HEK293 (cell line): ENCODE measurements at regions not wholly inside any gene's neighbourhood (a gene's known extent, or its start where the extent isn't known, plus 50 kb on each side); places are given as distances from the start of the nearest gene placed in this dataset.

Experiments
- CTCF ChIA-PET: fragments of 350-600 bp; formaldehyde crosslinking; extraction: SDS; loops from one replicate; lab custom pipeline; 2021; ENCODE audit warnings: antibody characterized with exemption; lab: Yijun Ruan, JAX
- POLR2A ChIA-PET: fragments of 300-600 bp; formaldehyde crosslinking; extraction: SDS; loops from one replicate; lab custom pipeline; 2020; ENCODE audit warnings: antibody characterized with exemption, inconsistent platforms; lab: Yijun Ruan, JAX
- H3K27ac ChIP-seq: fragments of 200-500 bp; sonication (Bioruptor generic); 2 replicates; pipeline ENCODE4 v1.5.1; 2014; ENCODE audit warnings: low read depth, low read length, control low read depth, inconsistent platforms; ENCODE audit errors: extremely low read depth
- H3K36me3 ChIP-seq, 2 experiments: fragments of 200-500 bp in 1 of 2; sonication (Bioruptor generic) in 1 of 2; 1 replicate in 1 of 2; 2 replicates in 1 of 2; pipeline ENCODE4 v1.5.1; 2014 to 2017; ENCODE audit warnings: inconsistent platforms in 2 of 2, low read length in 2 of 2; ENCODE audit not compliant: control insufficient read depth in 2 of 2, insufficient read depth in 1 of 2
- H3K4me1 ChIP-seq: fragments of 200-500 bp; sonication (Bioruptor generic); 2 replicates; pipeline ENCODE4 v1.5.1; 2014; ENCODE audit warnings: mild to moderate bottlenecking, low read length, inconsistent platforms; ENCODE audit not compliant: control insufficient read depth, insufficient read depth
- H3K4me3 ChIP-seq: 2 replicates; pipeline ENCODE4 v1.5.1; 2011; ENCODE audit warnings: low read depth, mild to moderate bottlenecking, control low read depth, low read length, moderate library complexity
- H3K9me3 ChIP-seq: fragments of 200-500 bp; sonication (Bioruptor generic); 2 replicates; pipeline ENCODE4 v1.5.1; 2014; ENCODE audit warnings: low read depth, low read length, inconsistent platforms; ENCODE audit not compliant: control insufficient read depth, insufficient read depth
- EGR2 ChIP-seq: fragments of 450-650 bp; formaldehyde crosslinking; IDR thresholded peaks from 2 replicates; pipeline ENCODE4 v1.5.1; 2016; ENCODE audit warnings: low read depth, missing biosample characterization, missing genetic modification characterization
- GLIS1 ChIP-seq: fragments of 450-650 bp; formaldehyde crosslinking; IDR thresholded peaks from 2 replicates; pipeline ENCODE4 v1.5.1; 2016; ENCODE audit warnings: missing biosample characterization, missing genetic modification characterization
- ZEB2 ChIP-seq: fragments of 450-650 bp; formaldehyde crosslinking; IDR thresholded peaks from 2 replicates; pipeline ENCODE4 v1.5.1; 2016; ENCODE audit warnings: missing biosample characterization, missing genetic modification characterization
- ZNF132 ChIP-seq: fragments of 450-650 bp; formaldehyde crosslinking; IDR thresholded peaks from 2 replicates; pipeline ENCODE4 v1.5.1; 2017; ENCODE audit warnings: missing biosample characterization, missing genetic modification characterization, borderline replicate concordance
- ZNF140 ChIP-seq: fragments of 450-650 bp; formaldehyde crosslinking; IDR thresholded peaks from 2 replicates; pipeline ENCODE4 v1.5.1; 2016; ENCODE audit warnings: missing biosample characterization, missing genetic modification characterization
- ZNF239 ChIP-seq: fragments of 450-650 bp; formaldehyde crosslinking; IDR thresholded peaks from 2 replicates; pipeline ENCODE4 v1.5.1; 2016; ENCODE audit warnings: missing biosample characterization, missing genetic modification characterization
- ZNF426 ChIP-seq: fragments of 450-650 bp; formaldehyde crosslinking; IDR thresholded peaks from 2 replicates; pipeline ENCODE4 v1.5.1; 2017; ENCODE audit warnings: missing biosample characterization, missing genetic modification characterization, mild to moderate bottlenecking, inconsistent platforms, moderate library complexity
- ZNF501 ChIP-seq: fragments of 450-650 bp; formaldehyde crosslinking; IDR thresholded peaks from 2 replicates; pipeline ENCODE4 v1.5.1; 2016; ENCODE audit warnings: missing biosample characterization, missing genetic modification characterization
- ZNF510 ChIP-seq: fragments of 450-650 bp; formaldehyde crosslinking; IDR thresholded peaks from 2 replicates; pipeline ENCODE4 v1.5.1; 2018; ENCODE audit warnings: mild to moderate bottlenecking, missing genetic modification characterization, missing biosample characterization; ENCODE audit not compliant: insufficient replicate concordance
- ZNF529 ChIP-seq: fragments of 450-650 bp; formaldehyde crosslinking; IDR thresholded peaks from 2 replicates; pipeline ENCODE4 v1.5.1; 2017; ENCODE audit warnings: missing genetic modification characterization, missing biosample characterization; ENCODE audit not compliant: insufficient replicate concordance
- ZNF548 ChIP-seq: fragments of 450-650 bp; formaldehyde crosslinking; IDR thresholded peaks from 2 replicates; pipeline ENCODE4 v1.5.1; 2016; ENCODE audit warnings: missing biosample characterization, missing genetic modification characterization
- ZNF571 ChIP-seq: fragments of 450-650 bp; formaldehyde crosslinking; IDR thresholded peaks from 2 replicates; pipeline ENCODE4 v1.5.0; 2017; ENCODE audit warnings: missing biosample characterization, missing genetic modification characterization
- ZNF596 ChIP-seq: fragments of 450-650 bp; IDR thresholded peaks from 2 replicates; pipeline ENCODE4 v1.5.0; 2018; ENCODE audit warnings: missing biosample characterization, mild to moderate bottlenecking, missing genetic modification characterization, moderate library complexity
- ZNF670 ChIP-seq: fragments of 450-650 bp; formaldehyde crosslinking; IDR thresholded peaks from 2 replicates; pipeline ENCODE4 v1.5.1; 2016; ENCODE audit warnings: missing biosample characterization, missing genetic modification characterization, low read depth
- ZNF747 ChIP-seq: fragments of 450-650 bp; formaldehyde crosslinking; IDR thresholded peaks from 2 replicates; pipeline ENCODE4 v1.5.1; 2016; ENCODE audit warnings: missing biosample characterization, missing genetic modification characterization
- ZNF76 ChIP-seq: fragments of 450-650 bp; formaldehyde crosslinking; IDR thresholded peaks from 2 replicates; pipeline ENCODE4; 2016; ENCODE audit warnings: low read depth, missing biosample characterization, missing genetic modification characterization, borderline replicate concordance
- ZXDB ChIP-seq: fragments of 450-650 bp; formaldehyde crosslinking; IDR thresholded peaks from 2 replicates; pipeline ENCODE4 v1.5.1; 2016; ENCODE audit warnings: missing biosample characterization, missing genetic modification characterization
- TF ChIP-seq, protein P1 (sequence below): fragments of 450-650 bp; formaldehyde crosslinking; IDR thresholded peaks from 2 replicates; pipeline ENCODE4 v1.5.1; 2016; ENCODE audit warnings: missing biosample characterization, missing genetic modification characterization
- TF ChIP-seq, protein P2 (sequence below): fragments of 450-650 bp; formaldehyde crosslinking; IDR thresholded peaks from 2 replicates; pipeline ENCODE4 v1.5.1; 2016; ENCODE audit warnings: missing biosample characterization, missing genetic modification characterization
- TF ChIP-seq, protein P3 (sequence below): fragments of 450-650 bp; formaldehyde crosslinking; IDR thresholded peaks from 2 replicates; pipeline ENCODE4 v1.5.1; 2016; ENCODE audit warnings: missing biosample characterization, missing genetic modification characterization
- TF ChIP-seq, protein P4 (sequence below): fragments of 450-650 bp; formaldehyde crosslinking; IDR thresholded peaks from 2 replicates; pipeline ENCODE4 v1.5.1; 2016; ENCODE audit warnings: missing biosample characterization, missing genetic modification characterization

DNA sequence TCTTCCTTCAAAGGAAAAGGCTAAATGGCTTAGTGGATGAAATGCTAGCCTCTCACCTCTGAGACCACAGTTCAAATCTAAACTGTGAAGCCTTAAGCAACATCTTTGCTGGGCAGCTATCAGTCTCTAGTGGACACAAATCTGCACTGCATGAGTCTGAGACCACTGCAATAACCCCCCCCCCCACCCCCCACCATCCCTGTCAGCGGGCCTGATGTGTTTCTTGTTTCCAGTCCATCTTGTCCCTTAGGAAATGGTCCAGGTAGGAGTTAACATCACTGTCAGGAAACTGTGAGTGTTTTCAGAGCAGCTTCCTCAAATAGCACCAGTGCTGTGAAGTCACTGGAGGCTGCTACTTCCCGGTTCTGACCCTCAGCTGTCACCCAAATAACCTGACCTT, 140.6 kb upstream of the TMCO5A start:
- ChIA-PET CTCF (no interaction called here), POLR2A (no interaction called here)
- H3K36me3 ChIP-seq, result no peaks in the 10 kb centered on the region
- H3K9me3 ChIP-seq, result no peaks in the 10 kb centered on the region
- TF ChIP-seq, protein P1, sequence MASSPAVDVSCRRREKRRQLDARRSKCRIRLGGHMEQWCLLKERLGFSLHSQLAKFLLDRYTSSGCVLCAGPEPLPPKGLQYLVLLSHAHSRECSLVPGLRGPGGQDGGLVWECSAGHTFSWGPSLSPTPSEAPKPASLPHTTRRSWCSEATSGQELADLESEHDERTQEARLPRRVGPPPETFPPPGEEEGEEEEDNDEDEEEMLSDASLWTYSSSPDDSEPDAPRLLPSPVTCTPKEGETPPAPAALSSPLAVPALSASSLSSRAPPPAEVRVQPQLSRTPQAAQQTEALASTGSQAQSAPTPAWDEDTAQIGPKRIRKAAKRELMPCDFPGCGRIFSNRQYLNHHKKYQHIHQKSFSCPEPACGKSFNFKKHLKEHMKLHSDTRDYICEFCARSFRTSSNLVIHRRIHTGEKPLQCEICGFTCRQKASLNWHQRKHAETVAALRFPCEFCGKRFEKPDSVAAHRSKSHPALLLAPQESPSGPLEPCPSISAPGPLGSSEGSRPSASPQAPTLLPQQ (tag by site-specific recombination), result no peak
- no peak for TF ChIP-seq ZNF140 (tag by site-specific recombination)
- TF ChIP-seq, protein P2, sequence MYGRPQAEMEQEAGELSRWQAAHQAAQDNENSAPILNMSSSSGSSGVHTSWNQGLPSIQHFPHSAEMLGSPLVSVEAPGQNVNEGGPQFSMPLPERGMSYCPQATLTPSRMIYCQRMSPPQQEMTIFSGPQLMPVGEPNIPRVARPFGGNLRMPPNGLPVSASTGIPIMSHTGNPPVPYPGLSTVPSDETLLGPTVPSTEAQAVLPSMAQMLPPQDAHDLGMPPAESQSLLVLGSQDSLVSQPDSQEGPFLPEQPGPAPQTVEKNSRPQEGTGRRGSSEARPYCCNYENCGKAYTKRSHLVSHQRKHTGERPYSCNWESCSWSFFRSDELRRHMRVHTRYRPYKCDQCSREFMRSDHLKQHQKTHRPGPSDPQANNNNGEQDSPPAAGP (tag by site-specific recombination), result no peak
- TF ChIP-seq ZNF596 (tag by site-specific recombination), result no peak
- TF ChIP-seq ZNF529 (tag by site-specific recombination), result no peak
- TF ChIP-seq ZNF501 (tag by site-specific recombination), result no peak
- TF ChIP-seq ZNF239 (tag by site-specific recombination), result no peak
- TF ChIP-seq, protein P3, sequence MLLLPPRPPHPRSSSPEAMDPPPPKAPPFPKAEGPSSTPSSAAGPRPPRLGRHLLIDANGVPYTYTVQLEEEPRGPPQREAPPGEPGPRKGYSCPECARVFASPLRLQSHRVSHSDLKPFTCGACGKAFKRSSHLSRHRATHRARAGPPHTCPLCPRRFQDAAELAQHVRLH (tag by site-specific recombination), result no peak
- TF ChIP-seq ZNF670, result no peak
- no peak for TF ChIP-seq ZNF747 (tag by site-specific recombination)
- TF ChIP-seq ZNF132 (tag by site-specific recombination), result no peak
- TF ChIP-seq, protein P4, sequence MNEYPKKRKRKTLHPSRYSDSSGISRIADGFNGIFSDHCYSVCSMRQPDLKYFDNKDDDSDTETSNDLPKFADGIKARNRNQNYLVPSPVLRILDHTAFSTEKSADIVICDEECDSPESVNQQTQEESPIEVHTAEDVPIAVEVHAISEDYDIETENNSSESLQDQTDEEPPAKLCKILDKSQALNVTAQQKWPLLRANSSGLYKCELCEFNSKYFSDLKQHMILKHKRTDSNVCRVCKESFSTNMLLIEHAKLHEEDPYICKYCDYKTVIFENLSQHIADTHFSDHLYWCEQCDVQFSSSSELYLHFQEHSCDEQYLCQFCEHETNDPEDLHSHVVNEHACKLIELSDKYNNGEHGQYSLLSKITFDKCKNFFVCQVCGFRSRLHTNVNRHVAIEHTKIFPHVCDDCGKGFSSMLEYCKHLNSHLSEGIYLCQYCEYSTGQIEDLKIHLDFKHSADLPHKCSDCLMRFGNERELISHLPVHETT (tag by site-specific recombination), result no peak
- no peak for TF ChIP-seq ZNF548 (tag by site-specific recombination)
- TF ChIP-seq ZNF76 (tag by site-specific recombination), result no peak
- no peak for TF ChIP-seq ZNF510 (tag by site-specific recombination)
- no peak for TF ChIP-seq ZNF426 (tag by site-specific recombination)
- no peak overlapping the region for H3K27ac ChIP-seq
- H3K4me3 ChIP-seq, result no peak overlapping the region
- no peaks in the 10 kb centered on the region for H3K4me1 ChIP-seq

DNA sequence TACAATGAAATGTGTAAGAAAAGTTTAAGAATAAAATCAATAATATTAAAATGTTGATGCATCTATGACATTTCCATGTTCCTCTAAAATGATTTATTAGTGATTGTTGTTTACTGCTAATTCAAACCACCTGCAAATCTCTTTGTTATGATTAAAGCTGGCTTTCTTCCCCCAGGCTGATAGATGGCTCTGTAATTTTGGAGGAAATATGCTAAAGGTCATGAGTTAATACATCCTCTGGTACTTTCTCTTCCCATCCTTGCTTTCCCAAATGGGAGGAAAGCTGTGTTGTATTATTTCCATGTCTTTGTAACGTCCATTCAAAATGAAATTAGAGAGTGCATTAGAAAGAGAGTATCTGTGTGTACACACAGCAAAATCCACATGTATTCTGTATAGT, 139.5 kb upstream of the TMCO5A start:
- Histone ChIP-seq H3K4me3 (no peak overlapping the region), H3K9me3 (no peaks in the 10 kb centered on the region), H3K27ac (no peak overlapping the region), H3K36me3 (no peaks in the 10 kb centered on the region), H3K4me1 (no peaks in the 10 kb centered on the region)
- TF ChIP-seq EGR2 (no peak), ZEB2 (tag by site-specific recombination) (no peak), ZXDB (tag by site-specific recombination) (no peak), ZNF571 (tag by site-specific recombination) (no peak), ZNF529 (tag by site-specific recombination) (no peak), GLIS1 (tag by site-specific recombination) (no peak)
- CTCF ChIA-PET, result no interaction called here
- POLR2A ChIA-PET, result no interaction called here
